WTC11 (cell line): ENCODE measurements at regions not wholly inside any gene's neighbourhood (a gene's known extent, or its start where the extent isn't known, plus 50 kb on each side); places are given as distances from the start of the nearest gene placed in this dataset.
A peak's percentile ranks its signal among the peaks of the same experiment; 100 is the strongest.

Experiments
- ATAC-seq: fragments of 200-7000 bp; cut with Tn5 transposase; 2 replicates; pipeline ENCODE4 v1.10.0; 2021; ENCODE audit warnings: mild to moderate bottlenecking, moderate library complexity
- CTCF ChIA-PET: fragments of 300-600 bp; sonication (Branson Sonifier 250); formaldehyde crosslinking; loops from one replicate; lab custom pipeline; 2021; ENCODE audit warnings: antibody characterized with exemption; lab: Charles Lee
- POLR2A ChIA-PET: fragments of 350-600 bp; sonication (Branson Sonifier 250); formaldehyde crosslinking; loops from one replicate; lab custom pipeline; 2021; ENCODE audit warnings: antibody characterized with exemption; lab: Charles Lee
- DNase-seq: peaks from one replicate; pipeline ENCODE4 v3.0.0; 2021; ENCODE audit warnings: low spot score
- H3K27ac Mint-ChIP-seq: 2 replicates; pipeline ENCODE4 v1.8.0; 2021; ENCODE audit warnings: mixed read lengths
- H3K27me3 Mint-ChIP-seq: 2 replicates; pipeline ENCODE4 v1.8.0; 2021; ENCODE audit warnings: low read depth, mild to moderate bottlenecking, moderate library complexity, mixed read lengths
- H3K36me3 Mint-ChIP-seq: 2 replicates; pipeline ENCODE4 v1.8.0; 2021; ENCODE audit warnings: mixed read lengths
- H3K4me1 Mint-ChIP-seq: 2 replicates; pipeline ENCODE4 v1.8.0; 2022; ENCODE audit warnings: mixed read lengths
- H3K4me3 Mint-ChIP-seq: 2 replicates; pipeline ENCODE4 v1.8.0; 2021; ENCODE audit warnings: mild to moderate bottlenecking, moderate library complexity, mixed read lengths
- H3K9me3 Mint-ChIP-seq: 2 replicates; pipeline ENCODE4 v1.8.0; 2021; ENCODE audit warnings: mixed read lengths
- ATF1 ChIP-seq: sonication (generic); formaldehyde crosslinking; IDR thresholded peaks from 2 replicates; pipeline ENCODE4 v1.8.1; 2023; ENCODE audit warnings: mild to moderate bottlenecking, moderate library complexity, missing genetic modification reagents
- ATF3 ChIP-seq: sonication (generic); formaldehyde crosslinking; conservative IDR thresholded peaks from 2 replicates; pipeline ENCODE4 v1.8.1; 2022; ENCODE audit warnings: mild to moderate bottlenecking, missing genetic modification reagents
- CBFB ChIP-seq: sonication (generic); formaldehyde crosslinking; IDR thresholded peaks from 2 replicates; pipeline ENCODE4 v1.8.1; 2022; ENCODE audit warnings: mild to moderate bottlenecking, low read depth, missing genetic modification reagents
- E2F5 ChIP-seq: sonication (generic); formaldehyde crosslinking; IDR thresholded peaks from 2 replicates; pipeline ENCODE4 v1.8.1; 2022; ENCODE audit warnings: mild to moderate bottlenecking, moderate library complexity, missing genetic modification reagents
- GABPB1 ChIP-seq: sonication (generic); formaldehyde crosslinking; IDR thresholded peaks from 2 replicates; pipeline ENCODE4 v1.8.1; 2023; ENCODE audit warnings: mild to moderate bottlenecking, missing genetic modification reagents
- IRF2 ChIP-seq: sonication (generic); formaldehyde crosslinking; IDR thresholded peaks from 2 replicates; pipeline ENCODE4 v1.8.0; 2022; ENCODE audit warnings: low read depth, missing genetic modification reagents, borderline replicate concordance
- JUN ChIP-seq: sonication (generic); formaldehyde crosslinking; IDR thresholded peaks from 2 replicates; pipeline ENCODE4 v1.8.0; 2023; ENCODE audit warnings: mild to moderate bottlenecking, missing genetic modification reagents
- MLX ChIP-seq: sonication (generic); formaldehyde crosslinking; IDR thresholded peaks from 2 replicates; pipeline ENCODE4 v1.8.1; 2023; ENCODE audit warnings: mild to moderate bottlenecking, missing genetic modification reagents, moderate library complexity
- NFATC4 ChIP-seq: fragments of 250-450 bp; sonication (Bioruptor Pico); IDR thresholded peaks from 2 replicates; pipeline ENCODE4 v1.9.0; 2021; ENCODE audit warnings: mild to moderate bottlenecking
- NFE2L1 ChIP-seq: sonication (generic); formaldehyde crosslinking; IDR thresholded peaks from 2 replicates; pipeline ENCODE4 v1.8.1; 2023; ENCODE audit warnings: missing genetic modification reagents
- OVOL2 ChIP-seq: fragments of 250-450 bp; sonication (Bioruptor Pico); IDR thresholded peaks from 2 replicates; pipeline ENCODE4 v1.9.0; 2021; ENCODE audit warnings: mild to moderate bottlenecking, borderline replicate concordance
- RELA ChIP-seq: sonication (generic); formaldehyde crosslinking; IDR thresholded peaks from 2 replicates; pipeline ENCODE4 v1.8.1; 2022; ENCODE audit warnings: missing genetic modification reagents, mild to moderate bottlenecking, borderline replicate concordance
- RORB ChIP-seq: fragments of 250-450 bp; sonication (Bioruptor Pico); IDR thresholded peaks from 2 replicates; pipeline ENCODE4 v1.9.0; 2021; ENCODE audit warnings: mild to moderate bottlenecking
- SP1 ChIP-seq: sonication (generic); formaldehyde crosslinking; conservative IDR thresholded peaks from 2 replicates; pipeline ENCODE4 v1.8.1; 2022; ENCODE audit warnings: missing genetic modification reagents
- USF1 ChIP-seq: sonication (generic); formaldehyde crosslinking; IDR thresholded peaks from 2 replicates; pipeline ENCODE4 v1.8.0; 2022; ENCODE audit warnings: mild to moderate bottlenecking, missing genetic modification reagents
- ZBTB21 ChIP-seq: sonication (generic); formaldehyde crosslinking; IDR thresholded peaks from 2 replicates; pipeline ENCODE4 v1.8.1; 2023; ENCODE audit warnings: mild to moderate bottlenecking, missing genetic modification reagents, borderline replicate concordance
- ZNF281 ChIP-seq: sonication (generic); formaldehyde crosslinking; IDR thresholded peaks from 2 replicates; pipeline ENCODE4 v1.8.0; 2023; ENCODE audit warnings: mild to moderate bottlenecking, missing genetic modification reagents
- ZNF425 ChIP-seq: fragments of 250-450 bp; sonication (Bioruptor Pico); conservative IDR thresholded peaks from 2 replicates; pipeline ENCODE4 v1.9.0; 2021; ENCODE audit warnings: mild to moderate bottlenecking
- ZNF532 ChIP-seq: fragments of 250-450 bp; sonication (Bioruptor Pico); IDR thresholded peaks from 2 replicates; pipeline ENCODE4 v1.9.0; 2021; ENCODE audit warnings: mild to moderate bottlenecking, borderline replicate concordance
- ZNF671 ChIP-seq: fragments of 250-450 bp; sonication (Bioruptor Pico); IDR thresholded peaks from 2 replicates; pipeline ENCODE4 v1.8.0; 2021; ENCODE audit warnings: mild to moderate bottlenecking

- TF ChIP-seq MLX (CRISPR knock-in tag) (no peak), ATF1 (CRISPR knock-in tag) (no peak), ZBTB21 (no peak), NFATC4 (no peak), IRF2 (CRISPR knock-in tag) (no peak)
These were observed 1139.7 kb downstream of the PCDH18 start (continued) for GRCh38 chr4:136392576-136392975.

- no peaks in the 10 kb centered on the region for H3K36me3 Mint-ChIP-seq
- POLR2A ChIA-PET: no interaction called here
- CTCF ChIA-PET: no interaction called here
- peaks cover 2% of the 10 kb centered on the region for H3K9me3 Mint-ChIP-seq
- H3K27ac Mint-ChIP-seq: no peak overlapping the region
- TF ChIP-seq ZNF281: no peak
- TF ChIP-seq E2F5 (CRISPR knock-in tag): no peak
- no peak for TF ChIP-seq NFE2L1
- TF ChIP-seq RORB (CRISPR knock-in tag): no peak
- no peak for TF ChIP-seq ZNF671 (CRISPR knock-in tag)
- no peaks in the 10 kb centered on the region for H3K4me1 Mint-ChIP-seq
- ATAC-seq (no peak), DNase-seq (no peak)
- no peak overlapping the region for H3K4me3 Mint-ChIP-seq
- H3K27me3 Mint-ChIP-seq: no peaks in the 10 kb centered on the region
These were observed 1141.5 kb downstream of the PCDH18 start for GRCh38 chr4:136390824-136391223.

- H3K27me3 Mint-ChIP-seq: no peaks in the 10 kb centered on the region
- TF ChIP-seq JUN: no peak
- TF ChIP-seq USF1 (CRISPR knock-in tag): no peak
- no peak for TF ChIP-seq ZNF532 (CRISPR knock-in tag)
- TF ChIP-seq ATF3 (CRISPR knock-in tag): no peak
- no peak for TF ChIP-seq OVOL2 (CRISPR knock-in tag)
- no peak for TF ChIP-seq GABPB1 (CRISPR knock-in tag)
- no peak for TF ChIP-seq SP1 (CRISPR knock-in tag)
- no peak for TF ChIP-seq CBFB (CRISPR knock-in tag)
- TF ChIP-seq NFATC4: no peak
- TF ChIP-seq RELA (CRISPR knock-in tag): no peak
- TF ChIP-seq ZNF425: no peak
- ATAC-seq: peak; percentile 39; the same call in 1 of the 2 replicates
These were observed 1149.2 kb downstream of the PCDH18 start for GRCh38 chr4:136383082-136383481.

More at GRCh38 chr4:136383082-136383481, 1149.2 kb downstream of the PCDH18 start:
- peaks cover 9% of the 10 kb centered on the region for H3K4me1 Mint-ChIP-seq
- POLR2A ChIA-PET: no interaction called here
- no peak overlapping the region for H3K27ac Mint-ChIP-seq
- no peaks in the 10 kb centered on the region for H3K36me3 Mint-ChIP-seq
- CTCF ChIA-PET: no interaction called here
- no peaks in the 10 kb centered on the region for H3K9me3 Mint-ChIP-seq
- H3K4me3 Mint-ChIP-seq: no peak overlapping the region
- DNase-seq: no peak
